Right lung (tissue), 2 donors: ENCODE measurements at regions not wholly inside any gene's neighbourhood (a gene's known extent, or its start where the extent isn't known, plus 50 kb on each side); places are given as distances from the start of the nearest gene placed in this dataset.

ENCODE experiments used
- DNase-seq, 2 donors: peaks; one replicate each; pipeline ENCODE4 v3.0.0-alpha.2; 2013

GRCh38 chr20:4303136-4303535 is 54.0 kb upstream of the ADRA1D start:
- DNase-seq = no peak

- DNase-seq = no peak
These were observed 51.8 kb upstream of the ADRA1D start for GRCh38 chr20:4300921-4301320.

GRCh38 chr20:4300401-4300800 is 51.3 kb upstream of the ADRA1D start:
- DNase-seq = no peak

- peak; percentile 86 to 90 for DNase-seq
These were observed 50.7 kb upstream of the ADRA1D start for GRCh38 chr20:4299773-4300172.

GRCh38 chr20:4299216-4299615 is 50.1 kb upstream of the ADRA1D start:
- DNase-seq = no peak
